GM19397 (cell line): ENCODE measurements at regions not wholly inside any gene's neighbourhood (a gene's known extent, or its start where the extent isn't known, plus 50 kb on each side); places are given as distances from the start of the nearest gene placed in this dataset.
"Not testable (repeated sequence)": the region's sequence is repeated elsewhere in the genome, so short reads cannot be mapped to it uniquely, and the experiment has no call there.

Experiments
- ATAC-seq: cut with Tn5 transposase; IDR thresholded peaks from one replicate; pipeline ENCODE4 v1.9.1; 2021; ENCODE audit warnings: mild to moderate bottlenecking, moderate library complexity; ENCODE audit not compliant: unreplicated experiment

GRCh38 chr4:124846306-124846705 is 133.8 kb upstream of the ANKRD50 start:
- no peak for ATAC-seq

GRCh38 chr4:124839786-124840390 is 127.4 kb upstream of the ANKRD50 start:
- ATAC-seq, result no peak

GRCh38 chr4:124833831-124834505 is 121.4 kb upstream of the ANKRD50 start:
- no peak for ATAC-seq

- ATAC-seq, result no peak
Observed at GRCh38 chr4:124828382-124828781, 115.8 kb upstream of the ANKRD50 start.

GRCh38 chr4:124817531-124817930 is 105.0 kb upstream of the ANKRD50 start:
- ATAC-seq, result no peak

- not testable (repeated sequence) for ATAC-seq
Observed at GRCh38 chr4:124812203-124812602, 99.7 kb upstream of the ANKRD50 start.

- ATAC-seq, result no peak
Observed at GRCh38 chr4:124810827-124811226, 98.3 kb upstream of the ANKRD50 start.

- ATAC-seq, result no peak
Observed at GRCh38 chr4:124807421-124807820, 94.9 kb upstream of the ANKRD50 start.

GRCh38 chr4:124806403-124806802 is 93.9 kb upstream of the ANKRD50 start:
- ATAC-seq, result no peak

- ATAC-seq, result peak; percentile 85
Observed at GRCh38 chr4:124804584-124804983, 92.1 kb upstream of the ANKRD50 start.

GRCh38 chr4:124804041-124804440 is 91.5 kb upstream of the ANKRD50 start:
- ATAC-seq, result no peak

- no peak for ATAC-seq
Observed at GRCh38 chr4:124803641-124804040, 91.1 kb upstream of the ANKRD50 start.

- no peak for ATAC-seq
Observed at GRCh38 chr4:124803026-124803425, 90.5 kb upstream of the ANKRD50 start.

- ATAC-seq, result no peak
Observed at GRCh38 chr4:124797223-124797622, 84.7 kb upstream of the ANKRD50 start.

- ATAC-seq, result no peak
Observed at GRCh38 chr4:124790471-124790870, 77.9 kb upstream of the ANKRD50 start.

- no peak for ATAC-seq
Observed at GRCh38 chr4:124786634-124787033, 74.1 kb upstream of the ANKRD50 start.

- no peak for ATAC-seq
Observed at GRCh38 chr4:124785645-124786044, 73.1 kb upstream of the ANKRD50 start.

- ATAC-seq, result no peak
Observed at GRCh38 chr4:124783847-124784246, 71.3 kb upstream of the ANKRD50 start.

GRCh38 chr4:124777007-124777406 is 64.5 kb upstream of the ANKRD50 start:
- ATAC-seq, result no peak

- no peak for ATAC-seq
Observed at GRCh38 chr4:124768596-124769365, 56.2 kb upstream of the ANKRD50 start.

- no peak for ATAC-seq
Observed at GRCh38 chr4:124762956-124763355, 50.4 kb upstream of the ANKRD50 start.
